Activated CD4-positive, alpha-beta memory T cell treated with anti-CD3 and anti-CD28 coated beads for 36 hours (primary cell): ENCODE measurements at regions not wholly inside any gene's neighbourhood (a gene's known extent, or its start where the extent isn't known, plus 50 kb on each side); places are given as distances from the start of the nearest gene placed in this dataset.

Experiments used
- CTCF ChIA-PET: fragments of 350-600 bp; sonication (Branson Sonifier 250); formaldehyde crosslinking; loops from one replicate; lab custom pipeline; 2021; ENCODE audit warnings: antibody characterized with exemption, inconsistent platforms; lab: Charles Lee
- POLR2A ChIA-PET: fragments of 350-600 bp; sonication (Branson Sonifier 250); formaldehyde crosslinking; loops from one replicate; lab custom pipeline; 2021; ENCODE audit warnings: antibody characterized with exemption; lab: Charles Lee
- DNase-seq: peaks from one replicate; pipeline ENCODE4 v3.0.0-alpha.2; 2020
- H3K27ac Mint-ChIP-seq: one replicate; pipeline ENCODE4 v1.8.0; 2021; ENCODE audit warnings: mixed read lengths
- H3K27me3 Mint-ChIP-seq: one replicate; pipeline ENCODE4 v1.8.0; 2021; ENCODE audit warnings: mixed read lengths
- H3K36me3 Mint-ChIP-seq: one replicate; pipeline ENCODE4 v1.8.0; 2021; ENCODE audit warnings: mixed read lengths
- H3K4me1 Mint-ChIP-seq: one replicate; pipeline ENCODE4 v1.8.0; 2021; ENCODE audit warnings: low read depth, mixed read lengths
- H3K4me3 Mint-ChIP-seq: one replicate; pipeline ENCODE4 v1.8.0; 2021; ENCODE audit warnings: mild to moderate bottlenecking, mixed read lengths
- H3K9me3 Mint-ChIP-seq: one replicate; pipeline ENCODE4 v1.8.0; 2021; ENCODE audit warnings: mixed read lengths
- intact Hi-C: fragments of 100-400 bp; cut with micrococcal nuclease; formaldehyde crosslinking; loops from one replicate; pipeline ENCODE4 v1.15.1; 2023

GRCh38 chr16:66013486-66013885, 353.0 kb upstream of the CDH5 start:
- no peaks in the 10 kb centered on the region for H3K4me1 Mint-ChIP-seq
- POLR2A ChIA-PET, result no interaction called here
- no peak for DNase-seq

GRCh38 chr16:66008136-66008535, 358.4 kb upstream of the CDH5 start:
- H3K27ac Mint-ChIP-seq, result no peak overlapping the region
- H3K27me3 Mint-ChIP-seq, result no peaks in the 10 kb centered on the region
- H3K4me1 Mint-ChIP-seq, result no peaks in the 10 kb centered on the region
- no peaks in the 10 kb centered on the region for H3K9me3 Mint-ChIP-seq
- intact Hi-C loops, result no loop called here
- no peaks in the 10 kb centered on the region for H3K36me3 Mint-ChIP-seq
- no peak overlapping the region for H3K4me3 Mint-ChIP-seq
- POLR2A ChIA-PET, result no interaction called here
- CTCF ChIA-PET, result no interaction called here
- DNase-seq, result no peak

More at GRCh38 chr16:66013486-66013885, 353.0 kb upstream of the CDH5 start:
- no peaks in the 10 kb centered on the region for H3K9me3 Mint-ChIP-seq
- H3K27me3 Mint-ChIP-seq, result no peaks in the 10 kb centered on the region
- H3K36me3 Mint-ChIP-seq, result no peaks in the 10 kb centered on the region
- intact Hi-C loops, result no loop called here
- H3K27ac Mint-ChIP-seq, result no peak overlapping the region
- CTCF ChIA-PET, result no interaction called here
- no peak overlapping the region for H3K4me3 Mint-ChIP-seq

- intact Hi-C loops, result no loop called here
- no peaks in the 10 kb centered on the region for H3K36me3 Mint-ChIP-seq
Observed at GRCh38 chr16:66007717-66008116, 358.8 kb upstream of the CDH5 start.

GRCh38 chr16:66006485-66006884, 360.0 kb upstream of the CDH5 start:
- intact Hi-C loops, result no loop called here
- CTCF ChIA-PET, result no interaction called here
- H3K4me3 Mint-ChIP-seq, result no peak overlapping the region
- H3K27me3 Mint-ChIP-seq, result no peaks in the 10 kb centered on the region
- H3K36me3 Mint-ChIP-seq, result no peaks in the 10 kb centered on the region
- no peak overlapping the region for H3K27ac Mint-ChIP-seq
- no peaks in the 10 kb centered on the region for H3K9me3 Mint-ChIP-seq
- no peaks in the 10 kb centered on the region for H3K4me1 Mint-ChIP-seq
- no peak for DNase-seq
- POLR2A ChIA-PET, result no interaction called here

More at GRCh38 chr16:66007717-66008116, 358.8 kb upstream of the CDH5 start:
- Mint-ChIP-seq H3K9me3 (no peaks in the 10 kb centered on the region), H3K4me1 (no peaks in the 10 kb centered on the region), H3K4me3 (no peak overlapping the region), H3K27ac (no peak overlapping the region), H3K27me3 (no peaks in the 10 kb centered on the region)
- POLR2A ChIA-PET, result no interaction called here
- no peak for DNase-seq
- CTCF ChIA-PET, result no interaction called here

DNA sequence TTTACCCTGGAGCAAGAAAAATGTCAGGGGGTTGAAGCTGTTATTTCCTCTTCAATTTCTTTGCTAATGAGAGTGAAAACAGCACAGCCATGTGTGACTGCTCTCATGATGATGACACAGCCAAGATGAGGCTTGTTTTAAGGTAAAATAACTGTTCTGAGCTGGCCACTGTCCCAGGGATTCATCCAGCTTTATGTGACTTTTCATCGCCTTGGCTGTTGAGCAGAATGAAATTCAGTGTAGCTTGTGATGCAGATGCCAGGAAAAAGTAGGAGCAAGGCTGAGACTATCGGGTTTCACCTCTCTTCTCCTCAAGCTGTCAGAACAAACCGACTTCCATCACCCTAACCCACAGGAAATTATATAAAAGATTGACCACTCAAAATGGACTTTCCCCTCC, 361.8 kb upstream of the CDH5 start:
- intact Hi-C loops, result no loop called here
- Mint-ChIP-seq H3K9me3 (no peaks in the 10 kb centered on the region), H3K27me3 (no peaks in the 10 kb centered on the region), H3K36me3 (no peaks in the 10 kb centered on the region), H3K27ac (no peak overlapping the region), H3K4me3 (no peak overlapping the region), H3K4me1 (no peaks in the 10 kb centered on the region)
- ChIA-PET CTCF (no interaction called here), POLR2A (interaction anchor here (0.8 kb wide), 1 partner anchor 758 kb away, joined by 4 read pairs; no protein-coding TSS in a partner anchor)
- DNase-seq, result no peak

- CTCF ChIA-PET, result no interaction called here
- intact Hi-C loops, result no loop called here
- POLR2A ChIA-PET, result interaction anchor here (0.6 kb wide), 1 partner anchor 193 kb away, joined by 3 read pairs; no protein-coding TSS in a partner anchor
- no peaks in the 10 kb centered on the region for H3K4me1 Mint-ChIP-seq
- no peaks in the 10 kb centered on the region for H3K27me3 Mint-ChIP-seq
- H3K36me3 Mint-ChIP-seq, result no peaks in the 10 kb centered on the region
- no peak overlapping the region for H3K4me3 Mint-ChIP-seq
- no peaks in the 10 kb centered on the region for H3K9me3 Mint-ChIP-seq
- no peak overlapping the region for H3K27ac Mint-ChIP-seq
- DNase-seq, result no peak
Observed at GRCh38 chr16:66003201-66003600, 363.3 kb upstream of the CDH5 start.

DNA sequence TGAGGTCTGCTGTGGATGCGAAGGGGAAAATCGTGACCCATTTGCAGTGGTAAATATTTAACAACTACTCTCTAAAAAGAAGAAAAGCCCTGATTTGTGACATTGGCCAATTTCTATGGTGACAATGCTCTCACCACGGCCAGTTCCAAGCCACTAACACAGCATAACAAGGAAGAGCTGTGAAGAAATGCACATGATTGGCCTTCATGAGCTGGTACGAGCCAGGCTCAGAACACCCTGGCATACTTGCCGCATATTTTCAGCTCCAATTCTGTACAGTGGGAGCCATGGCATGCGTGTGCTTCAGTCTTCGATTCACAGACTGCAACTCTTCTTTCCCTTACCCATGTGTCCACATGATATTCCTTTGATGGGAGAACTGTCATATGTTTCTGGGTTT, 363.9 kb upstream of the CDH5 start:
- H3K27me3 Mint-ChIP-seq, result peaks cover 2% of the 10 kb centered on the region
- ChIA-PET CTCF (no interaction called here), POLR2A (interaction anchor here (0.6 kb wide), 1 partner anchor 193 kb away, joined by 3 read pairs; no protein-coding TSS in a partner anchor)
- no peak overlapping the region for H3K27ac Mint-ChIP-seq
- H3K9me3 Mint-ChIP-seq, result no peaks in the 10 kb centered on the region
- H3K4me1 Mint-ChIP-seq, result no peaks in the 10 kb centered on the region
- H3K36me3 Mint-ChIP-seq, result no peaks in the 10 kb centered on the region
- DNase-seq, result no peak
- no peak overlapping the region for H3K4me3 Mint-ChIP-seq
- intact Hi-C loops, result no loop called here

- Mint-ChIP-seq H3K4me1 (no peaks in the 10 kb centered on the region), H3K27ac (no peak overlapping the region), H3K4me3 (no peak overlapping the region), H3K27me3 (peaks cover 4% of the 10 kb centered on the region), H3K36me3 (no peaks in the 10 kb centered on the region), H3K9me3 (no peaks in the 10 kb centered on the region)
- DNase-seq, result no peak
- intact Hi-C loops, result no loop called here
- ChIA-PET POLR2A (no interaction called here), CTCF (no interaction called here)
Observed at GRCh38 chr16:66001432-66001831, 365.1 kb upstream of the CDH5 start.

DNA sequence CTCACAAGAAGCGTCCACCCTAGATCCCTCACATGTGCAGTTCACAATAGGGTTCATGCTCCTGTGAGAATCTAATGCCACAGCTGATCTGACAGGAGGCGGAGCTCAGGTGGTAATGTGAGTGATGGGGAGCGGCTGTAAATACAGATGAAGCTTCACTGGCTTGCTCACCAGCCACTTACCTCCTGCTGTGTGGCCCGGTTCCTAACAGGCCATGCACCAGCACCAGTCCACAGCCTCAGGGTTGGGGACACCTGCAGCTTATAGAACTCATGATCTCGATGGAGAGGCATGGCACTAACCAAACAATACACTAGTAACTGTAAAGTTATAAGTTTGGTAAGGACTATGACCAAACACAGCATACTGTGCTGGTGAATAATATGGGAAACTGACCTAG, 368.0 kb upstream of the CDH5 start:
- Mint-ChIP-seq H3K4me3 (no peak overlapping the region), H3K27me3 (peaks cover 4% of the 10 kb centered on the region), H3K36me3 (no peaks in the 10 kb centered on the region), H3K9me3 (no peaks in the 10 kb centered on the region), H3K4me1 (no peaks in the 10 kb centered on the region), H3K27ac (no peak overlapping the region)
- intact Hi-C loops, result no loop called here
- ChIA-PET POLR2A (no interaction called here), CTCF (no interaction called here)
- DNase-seq, result no peak

- DNase-seq, result no peak
- intact Hi-C loops, result no loop called here
- ChIA-PET POLR2A (no interaction called here), CTCF (no interaction called here)
- H3K9me3 Mint-ChIP-seq, result no peaks in the 10 kb centered on the region
- no peaks in the 10 kb centered on the region for H3K4me1 Mint-ChIP-seq
- no peak overlapping the region for H3K27ac Mint-ChIP-seq
- H3K27me3 Mint-ChIP-seq, result peaks cover 5% of the 10 kb centered on the region
- H3K36me3 Mint-ChIP-seq, result no peaks in the 10 kb centered on the region
- H3K4me3 Mint-ChIP-seq, result no peak overlapping the region
Observed at GRCh38 chr16:65994291-65994690, 372.2 kb upstream of the CDH5 start.

- intact Hi-C loops, result no loop called here
- no peaks in the 10 kb centered on the region for H3K36me3 Mint-ChIP-seq
- no peak overlapping the region for H3K27ac Mint-ChIP-seq
- H3K4me3 Mint-ChIP-seq, result no peak overlapping the region
- ChIA-PET CTCF (no interaction called here), POLR2A (no interaction called here)
- no peaks in the 10 kb centered on the region for H3K4me1 Mint-ChIP-seq
- H3K9me3 Mint-ChIP-seq, result no peaks in the 10 kb centered on the region
- DNase-seq, result no peak
- peaks cover 1% of the 10 kb centered on the region for H3K27me3 Mint-ChIP-seq
Observed at GRCh38 chr16:65991149-65991701, 375.3 kb upstream of the CDH5 start.

DNA sequence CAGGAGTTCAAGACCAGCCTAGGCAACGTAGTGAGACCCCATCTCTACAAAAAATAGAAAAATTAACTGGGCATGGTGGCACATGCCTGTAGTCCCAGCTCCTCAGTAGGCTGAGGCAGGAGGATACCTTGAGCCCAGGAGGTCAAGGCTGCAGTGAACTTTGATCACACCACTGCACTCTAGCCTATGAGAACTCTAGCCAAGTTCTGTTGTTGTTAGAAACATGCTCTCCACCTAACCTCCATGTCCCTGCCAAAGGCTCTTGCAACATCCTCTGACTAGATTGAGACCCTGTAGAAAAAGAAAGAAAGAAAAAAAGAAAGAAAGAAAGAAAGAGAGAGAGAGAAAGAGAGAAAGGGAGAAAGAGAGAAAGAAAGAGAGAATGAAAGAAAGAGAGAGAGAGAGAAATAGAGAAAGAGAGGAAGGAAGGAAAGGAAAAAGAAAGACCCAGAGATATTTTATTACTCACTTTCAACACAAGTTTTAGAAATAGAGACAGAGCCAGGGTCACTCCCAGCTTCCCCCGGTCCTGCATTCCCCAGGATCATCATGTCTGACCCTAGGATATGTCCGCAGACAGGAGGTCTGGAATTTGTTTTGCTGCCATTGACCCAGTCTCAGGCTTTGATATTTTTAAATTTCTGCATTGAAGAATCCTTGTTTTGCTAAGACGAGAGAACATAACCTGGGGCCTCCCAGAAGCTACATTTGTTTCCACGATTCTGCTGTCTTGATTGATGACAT, 376.5 kb upstream of the CDH5 start:
- Mint-ChIP-seq H3K4me1 (no peaks in the 10 kb centered on the region), H3K27me3 (peaks cover 1% of the 10 kb centered on the region), H3K9me3 (no peaks in the 10 kb centered on the region), H3K4me3 (no peak overlapping the region), H3K36me3 (no peaks in the 10 kb centered on the region), H3K27ac (no peak overlapping the region)
- ChIA-PET POLR2A (no interaction called here), CTCF (no interaction called here)
- intact Hi-C loops, result no loop called here
- DNase-seq, result no peak

- ChIA-PET CTCF (no interaction called here), POLR2A (no interaction called here)
- Mint-ChIP-seq H3K4me1 (no peaks in the 10 kb centered on the region), H3K27me3 (peaks cover 1% of the 10 kb centered on the region), H3K36me3 (no peaks in the 10 kb centered on the region), H3K27ac (no peak overlapping the region), H3K9me3 (no peaks in the 10 kb centered on the region), H3K4me3 (no peak overlapping the region)
- DNase-seq, result no peak
- intact Hi-C loops, result no loop called here
Observed at GRCh38 chr16:65988024-65988595, 378.4 kb upstream of the CDH5 start.
